ENCODE measurements at regions not wholly inside any gene's neighbourhood (a gene's known extent, or its start where the extent isn't known, plus 50 kb on each side); places are given as distances from the start of the nearest gene placed in this dataset.
"Not testable (repeated sequence)": the region's sequence is repeated elsewhere in the genome, so short reads cannot be mapped to it uniquely, and the experiment has no call there.

- DNase-seq = no peak
Observed at GRCh38 chr14:83271663-83272062, 1738.0 kb upstream of the SEL1L start.

GRCh38 chr14:83280719-83281118 is 1747.1 kb upstream of the SEL1L start:
- no peak for DNase-seq

- DNase-seq = no peak
Observed at GRCh38 chr14:83282706-83283105, 1749.1 kb upstream of the SEL1L start.

- no peak for DNase-seq
Observed at GRCh38 chr14:83287300-83287699, 1753.6 kb upstream of the SEL1L start.

GRCh38 chr14:83289390-83289789 is 1755.7 kb upstream of the SEL1L start:
- DNase-seq = no peak

GRCh38 chr14:83289896-83290295 is 1756.2 kb upstream of the SEL1L start:
- no peak for DNase-seq

- no peak for DNase-seq
Observed at GRCh38 chr14:83290447-83290846, 1756.8 kb upstream of the SEL1L start.

- DNase-seq = no peak
Observed at GRCh38 chr14:83291714-83292113, 1758.1 kb upstream of the SEL1L start.

GRCh38 chr14:83294941-83295340 is 1761.3 kb upstream of the SEL1L start:
- no peak for DNase-seq

GRCh38 chr14:83297361-83297760 is 1763.7 kb upstream of the SEL1L start:
- DNase-seq = no peak

- not testable (repeated sequence) for DNase-seq
Observed at GRCh38 chr14:83298016-83298415, 1764.4 kb upstream of the SEL1L start.

- DNase-seq = no peak
Observed at GRCh38 chr14:83300476-83301064, 1766.9 kb upstream of the SEL1L start.

- no peak for DNase-seq
Observed at GRCh38 chr14:83301791-83302190, 1768.1 kb upstream of the SEL1L start.

- no peak for DNase-seq
Observed at GRCh38 chr14:83309211-83309610, 1775.6 kb upstream of the SEL1L start.

GRCh38 chr14:83309833-83310232 is 1776.2 kb upstream of the SEL1L start:
- DNase-seq = no peak

GRCh38 chr14:83312511-83312910 is 1778.9 kb upstream of the SEL1L start:
- DNase-seq = no peak

GRCh38 chr14:83314764-83315163 is 1781.1 kb upstream of the SEL1L start:
- no peak for DNase-seq

GRCh38 chr14:83316356-83316755 is 1782.7 kb upstream of the SEL1L start:
- no peak for DNase-seq

- DNase-seq = no peak
Observed at GRCh38 chr14:83320837-83321236, 1787.2 kb upstream of the SEL1L start.

- DNase-seq = no peak
Observed at GRCh38 chr14:83331513-83331912, 1797.9 kb upstream of the SEL1L start.

GRCh38 chr14:83342590-83342989 is 1808.9 kb upstream of the SEL1L start:
- no peak for DNase-seq

GRCh38 chr14:83347874-83348273 is 1814.2 kb upstream of the SEL1L start:
- no peak for DNase-seq

GRCh38 chr14:83355609-83356008 is 1822.0 kb upstream of the SEL1L start:
- DNase-seq = no peak

GRCh38 chr14:83356080-83356479 is 1822.4 kb upstream of the SEL1L start:
- DNase-seq = no peak

- no peak for DNase-seq
Observed at GRCh38 chr14:83372271-83372670, 1838.6 kb upstream of the SEL1L start.

GRCh38 chr14:83379436-83379835 is 1845.8 kb upstream of the SEL1L start:
- DNase-seq = no peak
